DND-41 (cell line): ENCODE measurements at regions not wholly inside any gene's neighbourhood (a gene's known extent, or its start where the extent isn't known, plus 50 kb on each side); places are given as distances from the start of the nearest gene placed in this dataset.
A peak's percentile ranks its signal among the peaks of the same experiment; 100 is the strongest.

Experiments used
- ATAC-seq: fragments of 200-7000 bp; cut with Tn5 transposase; 3 replicates; pipeline ENCODE4 v1.9.1; 2021; ENCODE audit warnings: low read depth; ENCODE audit not compliant: insufficient read depth
- DNase-seq: peaks from one replicate; pipeline ENCODE4 v3.0.0-alpha.2; 2020
- H2AFZ ChIP-seq: 2 replicates; pipeline ENCODE4 v1.6.0; 2012; ENCODE audit warnings: low read depth, low read length
- H3K27ac ChIP-seq: 2 replicates; pipeline ENCODE4 v1.5.1; 2012; ENCODE audit warnings: low read length, inconsistent platforms
- H3K27me3 ChIP-seq: fragments of 200-600 bp; sonication (generic); 2 replicates; pipeline ENCODE4 v1.6.0; 2012; ENCODE audit warnings: low read length, mild to moderate bottlenecking, inconsistent platforms; ENCODE audit not compliant: insufficient read depth, poor library complexity
- H3K36me3 ChIP-seq: 2 replicates; pipeline ENCODE4 v1.5.1; 2012; ENCODE audit warnings: low read length, inconsistent platforms; ENCODE audit not compliant: insufficient read depth
- H3K4me1 ChIP-seq: 2 replicates; pipeline ENCODE4 v1.5.1; 2012; ENCODE audit warnings: mild to moderate bottlenecking, low read length; ENCODE audit not compliant: insufficient read depth
- H3K4me2 ChIP-seq: 2 replicates; pipeline ENCODE4 v1.6.0; 2012; ENCODE audit warnings: mild to moderate bottlenecking, moderate library complexity, low read length, inconsistent platforms; ENCODE audit not compliant: insufficient read depth
- H3K4me3 ChIP-seq, 2 experiments: fragments of 200-600 bp in 1 of 2; shearing (Covaris generic) in 1 of 2; 2 replicates each; pipeline ENCODE4 v1.5.1; 2012 to 2016; ENCODE audit warnings: inconsistent platforms in 2 of 2, low read length in 2 of 2, mild to moderate bottlenecking in 2 of 2, low read depth in 1 of 2, moderate library complexity in 1 of 2
- H3K79me2 ChIP-seq: 2 replicates; pipeline ENCODE4 v1.6.0; 2012; ENCODE audit warnings: low read length, inconsistent platforms; ENCODE audit not compliant: insufficient read depth
- H3K9ac ChIP-seq: 2 replicates; pipeline ENCODE4 v1.6.0; 2012; ENCODE audit warnings: low read depth, mild to moderate bottlenecking, inconsistent platforms, low read length, moderate library complexity
- H3K9me3 ChIP-seq: 2 replicates; pipeline ENCODE4 v1.5.1; 2012; ENCODE audit warnings: low read length, moderate library complexity, mild to moderate bottlenecking, inconsistent platforms; ENCODE audit not compliant: insufficient read depth, severe bottlenecking
- H4K20me1 ChIP-seq: 2 replicates; pipeline ENCODE4 v1.6.0; 2012; ENCODE audit warnings: low read length; ENCODE audit not compliant: insufficient read depth
- EZH2 ChIP-seq: IDR thresholded peaks from 3 replicates; pipeline ENCODE4 v1.6.1; 2012; ENCODE audit warnings: borderline replicate concordance, low read depth, mild to moderate bottlenecking, moderate library complexity, low read length, inconsistent platforms; ENCODE audit not compliant: severe bottlenecking
- TF ChIP-seq, protein P1 (sequence below): IDR thresholded peaks from 2 replicates; pipeline ENCODE4 v1.5.1; 2012; ENCODE audit warnings: borderline replicate concordance, low read length, moderate library complexity, mild to moderate bottlenecking; ENCODE audit not compliant: poor library complexity, severe bottlenecking; ENCODE audit errors: extremely low read depth

DNA sequence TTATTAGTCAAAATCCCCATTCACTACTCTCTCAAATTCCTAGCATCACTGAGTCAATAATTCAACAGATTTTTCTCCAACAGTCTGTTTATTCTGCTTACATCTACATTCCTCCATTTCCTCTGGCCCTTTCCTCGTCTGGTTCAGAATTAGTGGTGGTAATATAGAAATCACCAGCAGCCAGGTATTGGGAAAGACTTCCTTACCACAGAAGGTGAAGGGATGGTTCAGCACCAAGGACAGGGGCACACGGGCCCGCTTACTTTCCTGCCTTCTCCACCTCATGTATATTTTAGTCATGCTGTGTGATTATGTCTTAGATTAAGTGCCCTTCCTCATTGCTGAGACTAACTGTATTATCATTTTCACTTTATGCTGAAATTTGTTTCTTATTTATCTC, 70.4 kb upstream of the APBB1IP start:
- H4K20me1 ChIP-seq, result no peaks in the 10 kb centered on the region
- no peaks in the 10 kb centered on the region for H3K79me2 ChIP-seq
- H3K36me3 ChIP-seq, result no peaks in the 10 kb centered on the region
- DNase-seq, result peak; percentile 74
- H3K27me3 ChIP-seq, result no peaks in the 10 kb centered on the region
- H3K9ac ChIP-seq, result no peak overlapping the region
- H3K4me2 ChIP-seq, result no peak overlapping the region
- H3K9me3 ChIP-seq, result no peaks in the 10 kb centered on the region
- no peaks in the 10 kb centered on the region for H3K4me1 ChIP-seq
- TF ChIP-seq, protein P1, sequence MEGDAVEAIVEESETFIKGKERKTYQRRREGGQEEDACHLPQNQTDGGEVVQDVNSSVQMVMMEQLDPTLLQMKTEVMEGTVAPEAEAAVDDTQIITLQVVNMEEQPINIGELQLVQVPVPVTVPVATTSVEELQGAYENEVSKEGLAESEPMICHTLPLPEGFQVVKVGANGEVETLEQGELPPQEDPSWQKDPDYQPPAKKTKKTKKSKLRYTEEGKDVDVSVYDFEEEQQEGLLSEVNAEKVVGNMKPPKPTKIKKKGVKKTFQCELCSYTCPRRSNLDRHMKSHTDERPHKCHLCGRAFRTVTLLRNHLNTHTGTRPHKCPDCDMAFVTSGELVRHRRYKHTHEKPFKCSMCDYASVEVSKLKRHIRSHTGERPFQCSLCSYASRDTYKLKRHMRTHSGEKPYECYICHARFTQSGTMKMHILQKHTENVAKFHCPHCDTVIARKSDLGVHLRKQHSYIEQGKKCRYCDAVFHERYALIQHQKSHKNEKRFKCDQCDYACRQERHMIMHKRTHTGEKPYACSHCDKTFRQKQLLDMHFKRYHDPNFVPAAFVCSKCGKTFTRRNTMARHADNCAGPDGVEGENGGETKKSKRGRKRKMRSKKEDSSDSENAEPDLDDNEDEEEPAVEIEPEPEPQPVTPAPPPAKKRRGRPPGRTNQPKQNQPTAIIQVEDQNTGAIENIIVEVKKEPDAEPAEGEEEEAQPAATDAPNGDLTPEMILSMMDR, result no peak
- TF ChIP-seq EZH2, result no peak
- H2AFZ ChIP-seq, result no peak overlapping the region
- H3K27ac ChIP-seq, result no peak overlapping the region
- H3K4me3 ChIP-seq, result no peak overlapping the region
- peak; percentile 92 for ATAC-seq

DNA sequence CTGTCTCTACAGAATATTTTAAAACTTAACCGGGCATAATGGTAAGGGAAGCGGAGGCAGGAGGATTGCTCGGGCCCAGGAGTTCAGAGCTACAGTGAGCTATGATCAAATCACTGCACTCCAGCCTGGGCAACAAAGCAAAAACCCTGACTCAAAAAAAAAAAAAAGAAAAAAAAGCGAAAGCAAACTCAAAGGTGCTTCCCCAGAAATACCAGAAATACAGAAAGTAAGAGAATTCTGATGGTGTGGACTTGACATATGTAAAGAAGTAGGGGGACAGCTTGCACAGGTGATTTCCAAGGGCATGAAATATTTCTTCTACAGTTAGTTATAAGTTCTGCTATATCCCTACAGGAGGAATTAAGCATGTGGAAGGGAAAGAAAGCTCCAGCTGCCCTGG, 69.7 kb upstream of the APBB1IP start:
- DNase-seq (no peak), ATAC-seq (no peak)
- Histone ChIP-seq H3K79me2 (no peaks in the 10 kb centered on the region), H3K27me3 (no peaks in the 10 kb centered on the region), H2AFZ (no peak overlapping the region), H3K4me3 (no peak overlapping the region), H4K20me1 (no peaks in the 10 kb centered on the region), H3K9me3 (no peaks in the 10 kb centered on the region), H3K27ac (no peak overlapping the region), H3K4me1 (no peaks in the 10 kb centered on the region), H3K4me2 (no peak overlapping the region), H3K9ac (no peak overlapping the region), H3K36me3 (no peaks in the 10 kb centered on the region)
- no peak for TF ChIP-seq EZH2
- TF ChIP-seq, protein P1, result no peak

DNA sequence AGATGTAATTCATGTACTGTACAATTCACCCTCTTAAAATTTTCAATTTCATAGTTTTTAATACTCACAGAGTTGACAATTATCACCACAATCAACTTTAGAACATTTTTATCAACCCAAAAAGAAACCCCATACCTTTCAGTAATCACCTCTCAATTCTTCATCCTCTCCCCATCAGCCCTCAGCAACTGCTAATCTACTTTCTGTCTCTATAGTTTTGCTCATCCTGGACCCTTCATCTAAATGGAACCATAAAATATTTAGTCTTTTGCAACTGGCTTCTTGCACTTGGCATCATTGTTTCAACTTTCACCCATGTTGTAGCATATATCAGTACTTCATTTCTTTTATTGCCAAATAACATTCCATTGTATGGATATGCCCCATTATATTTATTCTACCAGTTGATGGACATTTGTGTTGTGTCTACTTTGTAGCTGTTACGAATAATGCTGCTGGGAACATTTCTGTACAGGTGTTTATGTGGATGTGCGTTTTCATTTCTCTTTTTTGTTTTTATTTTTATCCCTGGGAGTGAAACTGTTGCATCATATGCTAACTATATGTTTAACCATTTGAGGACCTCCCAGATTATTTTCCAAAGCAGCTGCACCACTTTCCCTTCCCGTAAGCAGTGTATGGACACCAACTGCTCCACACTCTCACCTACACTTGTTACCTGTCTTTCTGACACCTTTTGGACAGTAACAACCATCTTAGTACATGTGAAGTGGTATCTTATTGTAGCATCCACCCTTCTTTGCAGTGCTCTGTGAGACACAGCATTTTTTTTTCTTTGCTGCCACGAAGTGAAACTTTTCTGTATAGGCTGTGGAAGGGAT, 65.4 kb upstream of the APBB1IP start:
- H3K4me2 ChIP-seq, result no peak overlapping the region

More for the DNA sequence above, 65.4 kb upstream of the APBB1IP start:
- Histone ChIP-seq H2AFZ (no peak overlapping the region), H3K4me3 (no peak overlapping the region), H3K9ac (no peak overlapping the region), H3K27me3 (no peaks in the 10 kb centered on the region), H3K9me3 (no peaks in the 10 kb centered on the region), H3K27ac (no peak overlapping the region), H4K20me1 (no peaks in the 10 kb centered on the region), H3K36me3 (no peaks in the 10 kb centered on the region), H3K4me1 (no peaks in the 10 kb centered on the region), H3K79me2 (no peaks in the 10 kb centered on the region)
- DNase-seq (no peak), ATAC-seq (no peak)
- TF ChIP-seq, protein P1, result no peak
- no peak for TF ChIP-seq EZH2
